OCI-LY3 (cell line): ENCODE measurements at regions not wholly inside any gene's neighbourhood (a gene's known extent, or its start where the extent isn't known, plus 50 kb on each side); places are given as distances from the start of the nearest gene placed in this dataset.
"Not testable (repeated sequence)": the region's sequence is repeated elsewhere in the genome, so short reads cannot be mapped to it uniquely, and the experiment has no call there.

ENCODE experiments used
- H2AFZ ChIP-seq: fragments of 200-600, 300-600 bp; shearing (Covaris generic); 2 replicates; pipeline ENCODE4 v1.6.0; 2014; ENCODE audit warnings: antibody characterized with exemption, low read depth, low read length
- H3K27ac ChIP-seq: fragments of 200-600, 300-600 bp; sonication (generic); 2 replicates; pipeline ENCODE4 v1.5.1; 2014; ENCODE audit warnings: mild to moderate bottlenecking, low read length, moderate library complexity, mixed read lengths
- H3K27me3 ChIP-seq: fragments of 200-600, 300-600 bp; sonication (generic); 2 replicates; pipeline ENCODE4 v1.6.1; 2014; ENCODE audit warnings: low read depth, low read length, mixed read lengths
- H3K36me3 ChIP-seq: fragments of 200-600, 300-600 bp; sonication (generic); replicated peaks from 2 replicates; pipeline ENCODE3; 2014; ENCODE audit warnings: low read depth, low read length, mixed read lengths
- H3K4me1 ChIP-seq: fragments of 300-600, 200-600 bp; sonication (generic); 2 replicates; pipeline ENCODE4 v1.6.1; 2014; ENCODE audit warnings: low read length, mixed read lengths
- H3K4me2 ChIP-seq: fragments of 200-600, 300-600 bp; sonication (generic); 2 replicates; pipeline ENCODE4 v1.6.1; 2014; ENCODE audit warnings: low read length, mixed read lengths
- H3K4me3 ChIP-seq: fragments of 300-600, 200-600 bp; sonication (generic); 2 replicates; pipeline ENCODE4 v1.5.1; 2014; ENCODE audit warnings: antibody characterized with exemption, mild to moderate bottlenecking, low read length, moderate library complexity
- H3K79me2 ChIP-seq: fragments of 300-600, 200-600 bp; shearing (Covaris generic); 2 replicates; pipeline ENCODE4 v1.6.1; 2014; ENCODE audit warnings: mild to moderate bottlenecking, low read length, mixed read lengths
- H3K9ac ChIP-seq: fragments of 300-600, 200-600 bp; shearing (Covaris generic); 2 replicates; pipeline ENCODE4 v1.6.0; 2014; ENCODE audit warnings: mild to moderate bottlenecking, low read length, moderate library complexity
- H3K9me3 ChIP-seq: fragments of 200-600, 300-600 bp; shearing (Covaris generic); 2 replicates; pipeline ENCODE4 v1.6.1; 2014; ENCODE audit warnings: low read length, mixed read lengths; ENCODE audit not compliant: insufficient read depth
- H4K20me1 ChIP-seq: fragments of 200-600, 300-600 bp; sonication (generic); 2 replicates; pipeline ENCODE4 v1.6.1; 2016; ENCODE audit warnings: low read length, mixed read lengths; ENCODE audit not compliant: insufficient read depth
- CTCF ChIP-seq: fragments of 200-600, 300-600 bp; sonication (generic); IDR thresholded peaks from 2 replicates; pipeline ENCODE4 v1.5.1; 2014; ENCODE audit warnings: antibody characterized with exemption, low read length, low read depth
- EZH2phosphoT487 ChIP-seq: fragments of 200-600 bp; shearing (Covaris generic); IDR thresholded peaks from 2 replicates; pipeline ENCODE4 v1.6.1; 2018; ENCODE audit warnings: antibody characterized with exemption, mixed run types, low read depth

GRCh38 chr13:48833412-48833811 lies 142.3 kb upstream of the FNDC3A start:
- TF ChIP-seq CTCF, result no peak
- TF ChIP-seq EZH2phosphoT487, result no peak
- no peaks in the 10 kb centered on the region for H3K79me2 ChIP-seq
- H3K27ac ChIP-seq, result no peak overlapping the region
- no peaks in the 10 kb centered on the region for H3K27me3 ChIP-seq
- H3K4me3 ChIP-seq, result no peak overlapping the region
- no peak overlapping the region for H2AFZ ChIP-seq
- H3K36me3 ChIP-seq, result peaks cover 14% of the 10 kb centered on the region
- no peak overlapping the region for H3K4me2 ChIP-seq
- H3K4me1 ChIP-seq, result peaks cover 36% of the 10 kb centered on the region
- H4K20me1 ChIP-seq, result no peaks in the 10 kb centered on the region
- H3K9me3 ChIP-seq, result peaks cover 22% of the 10 kb centered on the region; the same call in 1 of the 2 replicates
- H3K9ac ChIP-seq, result no peak overlapping the region

GRCh38 chr13:48835326-48835725 lies 140.4 kb upstream of the FNDC3A start:
- H3K27ac ChIP-seq, result not testable (repeated sequence)
- Histone ChIP-seq H3K9me3 (peaks cover 22% of the 10 kb centered on the region; the same call in 1 of the 2 replicates), H3K36me3 (peaks cover 14% of the 10 kb centered on the region)

GRCh38 chr13:48838193-48838973 lies 137.3 kb upstream of the FNDC3A start:
- Histone ChIP-seq H3K4me3 (no peak overlapping the region), H3K27me3 (no peaks in the 10 kb centered on the region), H3K4me1 (no peaks in the 10 kb centered on the region), H3K9ac (no peak overlapping the region), H3K27ac (no peak overlapping the region), H4K20me1 (no peaks in the 10 kb centered on the region), H3K9me3 (0 out of 2 replicates have a peak, but pooled peaks cover 9% of the 10 kb centered on the region), H2AFZ (no peak overlapping the region), H3K79me2 (no peaks in the 10 kb centered on the region), H3K36me3 (peaks cover 5% of the 10 kb centered on the region), H3K4me2 (no peak overlapping the region)
- TF ChIP-seq CTCF (no peak), EZH2phosphoT487 (no peak)

More at GRCh38 chr13:48835326-48835725, 140.4 kb upstream of the FNDC3A start:
- H3K4me1 ChIP-seq, result peaks cover 17% of the 10 kb centered on the region
- not testable (repeated sequence) for H3K9ac ChIP-seq, H3K27me3 ChIP-seq, H3K79me2 ChIP-seq, H3K4me3 ChIP-seq, H2AFZ ChIP-seq, H4K20me1 ChIP-seq, H3K4me2 ChIP-seq

GRCh38 chr13:48839171-48839570 lies 136.5 kb upstream of the FNDC3A start:
- Histone ChIP-seq H3K9ac (no peak overlapping the region), H3K79me2 (no peaks in the 10 kb centered on the region), H3K4me1 (no peaks in the 10 kb centered on the region), H4K20me1 (no peaks in the 10 kb centered on the region), H3K27ac (no peak overlapping the region), H2AFZ (no peak overlapping the region), H3K4me3 (no peak overlapping the region), H3K36me3 (no peaks in the 10 kb centered on the region), H3K27me3 (no peaks in the 10 kb centered on the region), H3K9me3 (0 out of 2 replicates have a peak, but pooled peaks cover 1% of the 10 kb centered on the region), H3K4me2 (no peak overlapping the region)
- TF ChIP-seq CTCF, result no peak
